Mucosa of descending colon (tissue), 3 donors: ENCODE measurements at regions not wholly inside any gene's neighbourhood (a gene's known extent, or its start where the extent isn't known, plus 50 kb on each side); places are given as distances from the start of the nearest gene placed in this dataset.
"Not testable (repeated sequence)": the region's sequence is repeated elsewhere in the genome, so short reads cannot be mapped to it uniquely, and the experiment has no call there.

Experiments
- ATAC-seq: fragments of 200-7000 bp; cut with Tn5 transposase; one replicate; pipeline ENCODE4 v1.9.1; 2020; ENCODE audit warnings: mild to moderate bottlenecking, moderate library complexity
- DNase-seq, 3 donors: peaks; one replicate each; pipeline ENCODE4 v3.0.0-alpha.2; 2020
- H3K36me3 ChIP-seq: fragments of 200-600 bp; one replicate; pipeline ENCODE4 v1.8.0; 2021; ENCODE audit warnings: low read depth, mild to moderate bottlenecking
- H3K4me1 ChIP-seq: fragments of 200-600 bp; one replicate; pipeline ENCODE4 v1.8.0; 2021; ENCODE audit warnings: low read depth, mild to moderate bottlenecking
- H3K4me3 ChIP-seq: fragments of 200-600 bp; one replicate; pipeline ENCODE4 v1.8.0; 2021; ENCODE audit warnings: mild to moderate bottlenecking
- H3K9me3 ChIP-seq: fragments of 200-600 bp; one replicate; pipeline ENCODE4 v1.8.0; 2021; ENCODE audit warnings: mild to moderate bottlenecking
- intact Hi-C, 2 donors: fragments of 100-400 bp; cut with DNase I in 1 of 2; cut with micrococcal nuclease in 1 of 2; formaldehyde crosslinking; loops; one replicate each; pipeline versions ENCODE4 v1.11.0 to v1.11.1; 2022; cut with DNase I, micrococcal nuclease
- TF ChIP-seq, protein P1 (sequence below): fragments of 200-600 bp; IDR thresholded peaks from one replicate; pipeline ENCODE4 v1.8.0; 2022; ENCODE audit warnings: antibody characterized with exemption, mild to moderate bottlenecking
- donor health status: DM: no; HTN: no; CAD: no; lungs with moderate emphysema.
- donor health status: DM: no; HTN: no; CAD: no.
- donor health status: DM: no; HTN: yes; CAD: no.

DNA sequence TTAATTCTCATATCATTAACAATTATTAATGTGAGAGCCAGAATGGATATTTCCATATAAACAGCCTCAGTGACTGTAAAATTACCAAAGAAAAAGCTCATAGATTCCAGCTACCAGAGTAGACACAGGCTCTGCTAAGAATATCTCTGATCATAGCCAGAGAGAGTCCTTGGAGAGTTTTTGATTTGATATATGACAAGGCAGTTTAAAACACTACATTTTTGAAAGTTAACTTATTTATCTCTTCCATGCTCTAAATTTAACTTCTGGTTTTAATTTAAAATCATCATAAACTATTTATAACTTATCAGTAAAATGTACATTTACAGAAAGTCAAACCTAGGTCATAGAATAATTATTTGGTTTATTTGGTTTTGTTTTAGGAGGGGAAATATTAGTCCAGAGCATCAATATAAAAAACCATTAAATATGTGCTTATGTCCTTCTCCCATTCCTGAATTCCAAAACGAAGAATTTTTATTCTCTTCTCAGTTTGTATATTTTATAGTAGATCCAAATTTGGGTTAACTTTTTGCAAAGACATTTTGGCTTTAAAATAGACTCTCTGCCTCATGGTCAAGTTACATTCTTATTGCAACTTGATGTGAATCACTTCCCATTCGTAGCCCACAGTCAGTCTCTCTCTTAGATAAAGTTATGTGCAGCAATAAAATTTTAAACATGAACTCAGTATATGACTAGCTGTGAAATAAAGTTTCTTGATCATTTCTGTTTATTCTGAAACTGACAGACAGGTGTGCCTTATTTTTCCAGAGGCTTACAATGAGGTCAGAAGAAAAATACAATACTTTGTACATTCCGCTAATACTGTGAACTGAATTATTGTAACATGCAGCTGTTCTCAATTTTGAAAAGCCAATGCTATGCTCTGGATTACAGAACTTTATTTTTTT is 267.1 kb downstream of the PAPSS1 start:
- no peak overlapping the region for H3K4me3 ChIP-seq
- intact Hi-C loops = no loop called here
- no peaks in the 10 kb centered on the region for H3K9me3 ChIP-seq
- TF ChIP-seq, protein P1, sequence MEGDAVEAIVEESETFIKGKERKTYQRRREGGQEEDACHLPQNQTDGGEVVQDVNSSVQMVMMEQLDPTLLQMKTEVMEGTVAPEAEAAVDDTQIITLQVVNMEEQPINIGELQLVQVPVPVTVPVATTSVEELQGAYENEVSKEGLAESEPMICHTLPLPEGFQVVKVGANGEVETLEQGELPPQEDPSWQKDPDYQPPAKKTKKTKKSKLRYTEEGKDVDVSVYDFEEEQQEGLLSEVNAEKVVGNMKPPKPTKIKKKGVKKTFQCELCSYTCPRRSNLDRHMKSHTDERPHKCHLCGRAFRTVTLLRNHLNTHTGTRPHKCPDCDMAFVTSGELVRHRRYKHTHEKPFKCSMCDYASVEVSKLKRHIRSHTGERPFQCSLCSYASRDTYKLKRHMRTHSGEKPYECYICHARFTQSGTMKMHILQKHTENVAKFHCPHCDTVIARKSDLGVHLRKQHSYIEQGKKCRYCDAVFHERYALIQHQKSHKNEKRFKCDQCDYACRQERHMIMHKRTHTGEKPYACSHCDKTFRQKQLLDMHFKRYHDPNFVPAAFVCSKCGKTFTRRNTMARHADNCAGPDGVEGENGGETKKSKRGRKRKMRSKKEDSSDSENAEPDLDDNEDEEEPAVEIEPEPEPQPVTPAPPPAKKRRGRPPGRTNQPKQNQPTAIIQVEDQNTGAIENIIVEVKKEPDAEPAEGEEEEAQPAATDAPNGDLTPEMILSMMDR = no peak
- H3K36me3 ChIP-seq = no peaks in the 10 kb centered on the region
- no peaks in the 10 kb centered on the region for H3K4me1 ChIP-seq
- DNase-seq = no peak
- ATAC-seq = no peak

DNA sequence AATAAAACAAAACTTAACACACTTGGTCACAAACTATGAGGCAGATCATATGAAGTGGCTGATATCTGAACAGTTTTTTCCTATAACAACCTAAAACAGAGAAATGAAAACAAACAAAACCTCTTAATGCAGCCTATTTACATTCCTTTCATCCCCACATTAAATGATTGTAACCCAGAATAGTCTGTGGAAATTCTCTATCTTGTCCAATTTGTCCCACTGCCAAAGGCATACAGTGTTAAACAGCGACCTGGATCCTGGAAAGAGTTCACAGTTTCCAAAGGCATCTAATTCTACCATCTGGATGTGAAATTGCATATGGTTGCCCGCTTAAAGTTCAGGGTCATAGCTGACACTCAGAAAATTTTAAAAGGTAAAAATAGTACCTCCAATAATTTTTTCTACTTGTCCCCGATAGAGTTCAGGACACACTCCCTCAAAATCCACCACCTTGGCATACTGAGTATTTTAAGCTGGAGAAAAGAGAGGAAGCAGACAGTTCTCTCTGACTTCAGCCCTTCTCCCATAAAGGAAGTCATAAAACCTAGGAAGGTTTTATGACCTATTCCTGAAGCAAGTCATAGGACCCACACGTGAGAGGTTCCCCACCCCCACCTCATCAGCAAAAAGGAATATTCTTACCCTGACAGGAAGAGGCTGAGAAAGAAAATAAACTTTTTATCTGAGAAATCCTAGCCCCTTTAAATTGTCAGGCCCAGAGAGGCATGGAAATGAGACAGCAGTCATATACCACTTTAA is 270.2 kb downstream of the PAPSS1 start:
- H3K4me1 ChIP-seq = no peaks in the 10 kb centered on the region
- peak in 1 of 3 donors; percentile 19 for DNase-seq
- TF ChIP-seq, protein P1 = no peak
- H3K9me3 ChIP-seq = no peaks in the 10 kb centered on the region
- intact Hi-C loops = no loop called here
- H3K4me3 ChIP-seq = no peak overlapping the region
- no peaks in the 10 kb centered on the region for H3K36me3 ChIP-seq
- peak; percentile 80 for ATAC-seq

DNA sequence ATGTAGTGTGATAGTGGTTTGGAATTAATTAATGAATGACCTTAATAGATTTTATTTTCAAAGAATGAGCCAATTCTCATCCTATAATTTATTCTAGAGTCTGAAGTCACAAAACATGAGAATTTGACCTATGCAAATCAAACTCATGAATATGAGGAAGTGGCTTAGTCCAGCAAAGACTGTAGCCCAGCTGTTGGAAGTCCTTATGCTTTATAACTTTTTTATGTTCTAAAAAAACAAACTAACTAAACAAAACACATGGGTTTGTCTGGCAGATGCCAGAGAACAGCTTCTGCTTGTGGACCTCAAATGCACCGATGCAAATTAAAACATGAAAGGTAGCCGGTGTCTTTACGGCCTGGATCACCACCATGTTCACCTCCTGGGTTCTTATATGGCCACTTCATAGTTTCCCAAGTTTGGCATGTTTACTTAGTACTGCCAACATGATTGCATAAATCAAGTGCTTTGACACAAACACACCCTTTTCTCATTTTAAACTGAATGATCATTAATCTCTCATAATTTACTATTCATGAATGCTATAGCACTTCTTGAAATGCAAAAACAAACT is 277.4 kb downstream of the PAPSS1 start:
- Histone ChIP-seq H3K4me1 (no peaks in the 10 kb centered on the region), H3K36me3 (no peaks in the 10 kb centered on the region), H3K9me3 (no peaks in the 10 kb centered on the region), H3K4me3 (no peak overlapping the region)
- intact Hi-C loops = no loop called here
- TF ChIP-seq, protein P1 = no peak
- ATAC-seq (peak; percentile 66), DNase-seq (peak in 1 of 3 donors; percentile 12)

DNA sequence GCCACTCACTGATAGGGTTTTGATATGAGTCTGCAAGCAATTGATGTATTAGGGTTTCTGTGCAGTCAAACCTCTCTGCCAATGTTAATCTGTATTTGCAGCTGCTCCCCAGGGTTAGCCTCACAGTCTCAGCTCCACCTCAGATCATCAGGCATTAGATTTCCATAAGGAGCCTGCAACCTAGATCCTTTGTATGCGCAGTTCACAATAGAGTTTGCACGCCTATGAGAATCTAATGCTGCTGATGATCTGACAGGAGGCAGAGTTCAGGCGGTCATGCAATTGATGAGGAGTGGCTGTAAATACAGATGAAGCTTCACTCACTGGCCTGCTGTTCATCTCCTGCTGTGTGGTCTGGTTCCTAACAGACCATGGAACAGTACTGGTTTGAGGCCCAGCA is 280.6 kb downstream of the PAPSS1 start:
- no peaks in the 10 kb centered on the region for H3K4me1 ChIP-seq
- no peak for DNase-seq
- ATAC-seq = no peak
- H3K9me3 ChIP-seq = no peaks in the 10 kb centered on the region
- TF ChIP-seq, protein P1 = no peak
- no peaks in the 10 kb centered on the region for H3K36me3 ChIP-seq
- no peak overlapping the region for H3K4me3 ChIP-seq
- intact Hi-C loops = no loop called here

DNA sequence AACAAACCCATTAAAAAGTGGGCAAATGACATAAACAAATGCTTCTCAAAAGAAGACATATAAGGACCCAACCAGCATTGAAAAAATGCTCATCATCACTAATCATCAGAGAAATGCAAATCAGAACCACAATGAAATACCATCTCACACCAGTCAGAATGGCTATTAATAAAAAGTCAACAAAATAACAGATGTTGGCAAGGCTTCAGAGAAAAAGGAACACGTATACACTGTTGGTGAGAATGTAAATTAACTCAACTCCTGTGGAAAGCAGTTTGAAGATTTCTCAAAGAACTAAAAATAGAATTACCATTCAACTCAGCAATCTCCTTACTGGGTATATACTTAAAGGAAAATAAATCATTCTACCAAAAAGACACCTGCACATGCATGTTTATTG is 283.6 kb downstream of the PAPSS1 start:
- H3K36me3 ChIP-seq, H3K4me3 ChIP-seq, H3K9me3 ChIP-seq, DNase-seq, ATAC-seq, H3K4me1 ChIP-seq, intact Hi-C loops: not testable (repeated sequence)

DNA sequence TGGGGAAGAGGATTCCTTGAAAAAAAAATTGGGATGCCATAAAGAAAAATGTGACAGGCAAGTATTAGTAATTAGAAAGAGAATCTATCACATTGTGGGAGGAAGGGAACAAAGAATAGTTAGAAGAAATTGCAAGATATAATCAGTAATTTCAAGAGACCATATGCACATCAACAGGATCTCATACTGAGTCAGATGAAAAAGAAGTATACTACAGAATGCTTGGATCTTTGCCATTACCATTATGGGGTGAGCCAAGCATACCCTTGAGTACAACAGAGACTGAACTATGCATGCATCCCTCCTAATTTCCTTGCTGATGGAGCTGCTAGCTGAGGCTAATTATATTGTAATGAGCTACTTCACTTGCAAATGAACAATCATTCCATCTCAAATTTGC is 287.6 kb downstream of the PAPSS1 start:
- intact Hi-C loops = no loop called here
- TF ChIP-seq, protein P1 = no peak
- Histone ChIP-seq H3K4me3 (no peak overlapping the region), H3K36me3 (no peaks in the 10 kb centered on the region), H3K9me3 (no peaks in the 10 kb centered on the region), H3K4me1 (no peaks in the 10 kb centered on the region)
- DNase-seq = no peak
- ATAC-seq = no peak
